DMS153 treated with DMSO at 0.1 percent for 48 hours (cell line): ENCODE measurements at regions not wholly inside any gene's neighbourhood (a gene's known extent, or its start where the extent isn't known, plus 50 kb on each side); places are given as distances from the start of the nearest gene placed in this dataset.
A peak's percentile ranks its signal among the peaks of the same experiment; 100 is the strongest.

Experiments
- DNase-seq: peaks from one replicate; lab custom pipeline; 2025; ENCODE audit not compliant: unreplicated experiment; lab: John Stamatoyannopoulos, UW

GRCh38 chr3:66592016-66592761 is 91.4 kb upstream of the LRIG1 start:
- DNase-seq = no peak

- no peak for DNase-seq
Measured at GRCh38 chr3:66592927-66593625, 92.3 kb upstream of the LRIG1 start.

GRCh38 chr3:66593978-66594377 is 93.2 kb upstream of the LRIG1 start:
- DNase-seq = no peak

GRCh38 chr3:66597308-66597863 is 96.6 kb upstream of the LRIG1 start:
- no peak for DNase-seq

- no peak for DNase-seq
Measured at GRCh38 chr3:66598168-66598567, 97.3 kb upstream of the LRIG1 start.

GRCh38 chr3:66602237-66602636 is 101.4 kb upstream of the LRIG1 start:
- no peak for DNase-seq

- no peak for DNase-seq
Measured at GRCh38 chr3:66602691-66603090, 101.9 kb upstream of the LRIG1 start.

- no peak for DNase-seq
Measured at GRCh38 chr3:66603151-66603611, 102.4 kb upstream of the LRIG1 start.

GRCh38 chr3:66604481-66604880 is 103.7 kb upstream of the LRIG1 start:
- DNase-seq = no peak

GRCh38 chr3:66606126-66606525 is 105.3 kb upstream of the LRIG1 start:
- DNase-seq = no peak

GRCh38 chr3:66606868-66607267 is 106.0 kb upstream of the LRIG1 start:
- no peak for DNase-seq

GRCh38 chr3:66609660-66610561 is 109.1 kb upstream of the LRIG1 start:
- peak; percentile 44 for DNase-seq

- no peak for DNase-seq
Measured at GRCh38 chr3:66610562-66610909, 109.7 kb upstream of the LRIG1 start.

GRCh38 chr3:66615643-66616301 is 115.0 kb upstream of the LRIG1 start:
- no peak for DNase-seq

GRCh38 chr3:66617351-66617750 is 116.5 kb upstream of the LRIG1 start:
- DNase-seq = no peak

- no peak for DNase-seq
Measured at GRCh38 chr3:66618066-66618465, 117.2 kb upstream of the LRIG1 start.

- DNase-seq = no peak
Measured at GRCh38 chr3:66620296-66620695, 119.5 kb upstream of the LRIG1 start.

- no peak for DNase-seq
Measured at GRCh38 chr3:66622756-66623457, 122.1 kb upstream of the LRIG1 start.

GRCh38 chr3:66625505-66626216 is 124.8 kb upstream of the LRIG1 start:
- no peak for DNase-seq
